Loucy (cell line): ENCODE measurements at regions not wholly inside any gene's neighbourhood (a gene's known extent, or its start where the extent isn't known, plus 50 kb on each side); places are given as distances from the start of the nearest gene placed in this dataset.

Source experiments
- EZH2phosphoT487 ChIP-seq: fragments of 200-600 bp; IDR thresholded peaks from 2 replicates; pipeline ENCODE4 v1.6.1; 2018; ENCODE audit warnings: antibody characterized with exemption, mild to moderate bottlenecking, moderate library complexity, borderline replicate concordance
- TF ChIP-seq, protein P1 (sequence below): fragments of 200-600 bp; sonication (generic); conservative IDR thresholded peaks from 2 replicates; pipeline ENCODE4 v1.5.1; 2014; ENCODE audit warnings: mild to moderate bottlenecking, antibody characterized with exemption, low read length

DNA sequence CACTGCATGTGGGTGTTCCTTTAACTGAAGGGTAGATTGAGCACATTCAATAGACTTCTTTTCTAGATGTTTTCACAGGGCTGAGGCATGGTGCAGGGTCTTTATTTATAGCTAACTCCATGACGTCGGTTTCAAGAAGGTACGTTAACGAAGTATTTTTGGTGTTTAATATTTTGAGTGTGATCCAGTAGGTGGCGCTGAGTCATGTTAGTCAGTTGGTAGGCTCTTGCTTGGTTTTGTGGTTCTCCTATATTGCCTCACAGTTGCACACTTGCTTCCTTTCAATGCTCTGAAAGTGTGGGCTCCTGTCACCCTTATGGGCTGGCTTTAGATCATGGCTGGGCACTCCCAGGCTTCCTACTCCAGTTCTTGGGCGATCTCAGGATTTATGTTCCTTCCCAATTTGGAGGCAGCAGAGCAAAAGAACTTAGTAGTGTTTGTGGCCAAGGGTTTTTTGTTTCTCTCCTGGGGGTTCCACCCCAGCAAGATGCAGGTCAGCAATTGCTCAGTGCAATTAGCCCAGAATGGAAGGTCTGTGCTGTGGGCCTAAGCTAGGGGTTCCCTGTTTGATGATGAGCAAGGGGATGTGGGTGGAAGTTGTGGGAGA is 471.6 kb upstream of the FOXG1 start:
- TF ChIP-seq, protein P1, sequence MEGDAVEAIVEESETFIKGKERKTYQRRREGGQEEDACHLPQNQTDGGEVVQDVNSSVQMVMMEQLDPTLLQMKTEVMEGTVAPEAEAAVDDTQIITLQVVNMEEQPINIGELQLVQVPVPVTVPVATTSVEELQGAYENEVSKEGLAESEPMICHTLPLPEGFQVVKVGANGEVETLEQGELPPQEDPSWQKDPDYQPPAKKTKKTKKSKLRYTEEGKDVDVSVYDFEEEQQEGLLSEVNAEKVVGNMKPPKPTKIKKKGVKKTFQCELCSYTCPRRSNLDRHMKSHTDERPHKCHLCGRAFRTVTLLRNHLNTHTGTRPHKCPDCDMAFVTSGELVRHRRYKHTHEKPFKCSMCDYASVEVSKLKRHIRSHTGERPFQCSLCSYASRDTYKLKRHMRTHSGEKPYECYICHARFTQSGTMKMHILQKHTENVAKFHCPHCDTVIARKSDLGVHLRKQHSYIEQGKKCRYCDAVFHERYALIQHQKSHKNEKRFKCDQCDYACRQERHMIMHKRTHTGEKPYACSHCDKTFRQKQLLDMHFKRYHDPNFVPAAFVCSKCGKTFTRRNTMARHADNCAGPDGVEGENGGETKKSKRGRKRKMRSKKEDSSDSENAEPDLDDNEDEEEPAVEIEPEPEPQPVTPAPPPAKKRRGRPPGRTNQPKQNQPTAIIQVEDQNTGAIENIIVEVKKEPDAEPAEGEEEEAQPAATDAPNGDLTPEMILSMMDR = peak; percentile 47
- TF ChIP-seq EZH2phosphoT487 = no peak
